ENCODE measurements at regions not wholly inside any gene's neighbourhood (a gene's known extent, or its start where the extent isn't known, plus 50 kb on each side); places are given as distances from the start of the nearest gene placed in this dataset.
"Not testable (repeated sequence)": the region's sequence is repeated elsewhere in the genome, so short reads cannot be mapped to it uniquely, and the experiment has no call there.

DNA sequence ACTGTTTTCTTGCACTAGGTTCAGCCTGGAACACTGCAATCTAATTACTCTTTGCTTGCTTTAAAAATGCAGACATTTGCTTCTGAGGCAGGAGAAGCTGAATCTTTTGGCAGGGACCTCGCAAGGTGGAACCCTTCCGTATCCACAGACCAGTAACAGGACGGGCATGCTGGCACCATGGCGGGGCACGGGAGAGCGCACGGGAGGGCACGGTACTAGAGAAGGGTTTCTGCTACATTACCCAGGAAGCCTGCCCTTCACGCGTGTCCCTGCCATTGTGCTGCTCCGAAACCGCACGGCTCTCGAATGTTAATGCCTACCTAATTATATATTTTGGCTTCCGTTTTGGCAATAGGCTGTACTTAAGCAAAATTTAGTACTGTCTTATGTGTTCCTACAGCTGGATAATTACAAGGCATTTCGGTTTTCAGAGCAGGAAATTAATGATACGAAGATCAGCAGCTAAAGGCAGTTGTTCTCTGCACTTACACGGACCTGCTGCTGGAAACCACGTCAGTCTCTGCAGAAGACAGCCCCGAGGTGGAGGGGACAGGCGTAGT lies 430.4 kb downstream of the IRS2 start:
- no peak for DNase-seq

GRCh38 chr13:109355166-109355565 lies 431.2 kb downstream of the IRS2 start:
- no peak for DNase-seq

- DNase-seq, result no peak
Observed at GRCh38 chr13:109351236-109351635, 435.1 kb downstream of the IRS2 start.

DNA sequence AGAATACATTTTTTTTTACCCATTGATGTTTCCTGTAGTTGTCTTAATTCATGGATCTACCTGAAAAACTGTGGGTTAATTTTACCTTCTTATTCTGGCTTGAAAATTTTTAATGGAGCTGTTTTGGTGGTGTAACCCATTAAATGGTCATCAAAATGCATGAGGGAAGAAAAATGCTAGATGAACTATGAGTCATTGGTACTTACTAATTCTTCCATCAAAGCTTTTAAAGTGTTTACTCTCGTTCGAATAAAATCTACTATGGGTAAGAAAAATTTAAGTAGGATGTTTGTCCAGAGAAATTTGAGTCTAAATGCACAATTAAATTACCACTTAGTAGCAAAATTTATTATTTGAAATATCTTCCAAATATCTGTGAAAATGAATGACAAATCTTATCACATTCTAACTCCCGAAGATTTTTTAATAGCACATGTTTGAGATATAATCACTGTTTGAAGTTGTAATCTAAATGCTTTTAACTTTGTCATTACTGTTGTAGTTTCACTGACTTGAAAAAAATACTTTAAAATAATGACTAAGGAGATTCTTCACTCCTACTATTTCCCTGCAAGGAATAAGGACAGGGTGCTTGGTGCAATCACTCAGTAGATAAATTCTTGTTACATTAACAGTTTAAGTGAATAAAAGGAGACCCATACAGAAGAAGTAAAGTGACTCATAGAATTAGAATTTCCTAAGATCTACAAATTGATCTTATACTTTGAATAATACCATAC lies 437.7 kb downstream of the IRS2 start:
- no peak for DNase-seq

- DNase-seq, result no peak
Observed at GRCh38 chr13:109346060-109346459, 440.3 kb downstream of the IRS2 start.

- no peak for DNase-seq
Observed at GRCh38 chr13:109345433-109345941, 440.9 kb downstream of the IRS2 start.

GRCh38 chr13:109344552-109345157 lies 441.7 kb downstream of the IRS2 start:
- no peak for DNase-seq

DNA sequence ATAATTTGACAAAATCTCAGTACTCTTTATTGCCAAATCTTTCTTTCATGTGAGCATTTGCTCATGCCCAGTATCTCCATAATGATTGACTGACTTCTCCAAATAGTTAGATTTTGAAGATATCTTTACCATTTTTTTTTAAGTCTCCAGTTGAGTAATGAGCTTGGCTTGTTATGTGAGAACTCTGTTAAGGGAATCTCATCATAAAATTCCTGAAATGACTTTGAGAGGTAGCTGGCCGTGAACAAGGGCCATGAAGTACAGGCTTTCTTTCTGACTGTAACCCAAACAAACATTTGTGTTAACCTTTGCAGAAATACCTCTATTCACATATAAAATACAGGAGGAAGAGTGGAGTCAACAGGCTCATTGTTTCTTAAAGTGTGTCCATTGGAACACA lies 449.7 kb downstream of the IRS2 start:
- no peak for DNase-seq

- DNase-seq, result no peak
Observed at GRCh38 chr13:109333893-109334651, 452.3 kb downstream of the IRS2 start.

DNA sequence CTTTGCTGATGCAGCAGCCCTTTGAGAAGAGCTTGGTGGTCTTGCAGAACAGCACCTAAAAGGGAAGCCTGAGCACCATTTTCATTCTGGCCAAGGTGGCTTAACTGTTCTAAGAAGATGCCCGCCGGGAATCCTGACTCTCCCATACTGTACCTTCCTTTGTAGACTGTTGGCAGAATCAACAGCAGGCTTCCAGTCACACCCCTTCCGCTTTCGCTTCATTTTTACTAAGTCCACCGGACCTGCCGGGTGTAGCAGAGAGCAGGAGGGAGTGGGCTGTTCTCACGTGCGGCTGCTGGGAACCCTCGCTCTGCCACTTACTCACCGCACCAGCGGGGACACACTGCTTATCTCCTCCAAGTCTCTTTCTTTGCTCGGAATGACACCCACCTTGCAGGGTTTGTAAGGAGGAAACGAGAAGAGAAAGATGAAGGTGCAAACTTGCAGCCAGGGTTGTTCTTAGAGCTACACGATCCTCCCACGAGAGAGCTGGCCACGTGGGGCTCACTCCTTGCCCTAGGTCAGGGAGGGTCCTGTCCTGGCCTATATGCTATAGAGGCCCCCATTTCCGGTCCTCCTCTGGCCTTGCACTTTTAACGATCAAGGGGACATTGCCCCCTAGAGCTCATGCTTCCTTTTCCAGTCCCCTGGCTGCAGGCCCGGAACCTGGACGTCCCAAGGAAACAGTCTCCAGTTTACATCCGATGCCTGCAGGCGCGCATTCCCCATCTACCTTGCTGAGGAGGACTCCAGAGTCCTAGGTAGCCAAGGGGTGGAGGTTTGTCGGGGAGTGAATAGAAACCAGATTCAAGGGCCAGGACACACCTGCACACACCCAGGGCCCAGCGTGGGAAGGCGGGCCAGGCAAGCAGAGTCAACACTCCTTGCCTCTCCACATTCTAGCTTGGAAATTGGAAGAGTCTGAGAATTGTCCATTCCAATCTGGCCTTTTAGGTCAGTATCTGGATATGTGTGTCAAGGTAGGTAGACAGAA lies 453.6 kb downstream of the IRS2 start:
- no peak for DNase-seq

GRCh38 chr13:109331898-109332297 lies 454.5 kb downstream of the IRS2 start:
- DNase-seq, result no peak

- DNase-seq, result no peak
Observed at GRCh38 chr13:109331011-109331433, 455.4 kb downstream of the IRS2 start.

DNA sequence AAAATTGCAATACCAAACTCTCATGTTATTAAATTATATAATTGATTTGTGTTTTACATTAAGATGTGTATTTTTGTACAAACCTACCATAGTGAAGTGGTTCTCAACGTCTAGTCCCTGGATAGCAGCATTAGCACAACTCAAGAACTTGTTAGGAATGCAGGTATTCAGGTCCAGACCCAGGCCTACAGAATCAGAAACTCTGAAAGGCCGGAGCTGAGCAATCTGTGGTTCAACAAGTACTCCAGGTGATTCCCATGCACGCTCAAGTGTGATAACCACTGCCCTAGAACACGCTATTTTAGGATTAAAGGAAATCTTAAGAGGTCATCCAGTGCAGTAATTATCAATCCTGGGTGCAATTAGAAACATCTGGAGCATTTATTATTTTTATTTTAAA lies 456.3 kb downstream of the IRS2 start:
- no peak for DNase-seq

DNA sequence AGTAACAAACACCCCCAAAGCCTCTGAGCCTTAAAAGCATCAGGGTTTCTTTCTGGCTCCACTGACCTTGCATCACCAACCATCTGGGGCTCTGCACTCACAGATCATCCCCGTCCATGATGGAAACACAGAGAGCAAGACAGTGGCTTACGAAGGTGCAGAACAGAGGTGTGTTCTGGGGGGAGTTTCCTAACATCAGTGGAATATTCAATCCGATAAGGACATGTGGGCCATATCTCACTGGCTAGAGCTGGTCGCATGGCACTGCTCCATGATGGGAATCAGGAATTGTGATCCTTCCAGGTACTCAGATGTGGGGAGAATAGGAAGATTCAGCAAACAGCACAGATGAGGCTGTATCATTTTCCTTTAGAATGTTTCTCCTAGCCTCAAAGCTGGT lies 457.2 kb downstream of the IRS2 start:
- DNase-seq, result no peak

GRCh38 chr13:109326601-109327000 lies 459.8 kb downstream of the IRS2 start:
- no peak for DNase-seq

DNA sequence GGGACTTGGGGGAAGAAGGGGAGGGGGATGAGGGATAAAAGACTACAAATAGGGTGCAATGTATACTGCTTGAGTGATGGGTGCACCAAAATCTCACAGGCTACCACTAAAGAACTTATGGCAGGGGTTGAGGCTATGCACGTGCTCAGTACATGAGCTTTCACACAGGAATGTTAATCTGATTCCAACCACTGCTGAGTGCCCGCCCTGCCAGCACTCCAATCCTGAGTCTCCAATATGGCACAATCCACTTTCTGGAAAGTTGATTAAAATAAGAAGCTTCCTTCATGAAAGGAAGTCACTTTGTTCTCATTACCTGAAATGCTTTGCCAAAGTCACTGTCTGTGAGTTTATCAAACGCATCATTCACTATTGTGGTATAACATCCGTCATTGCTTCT lies 463.0 kb downstream of the IRS2 start:
- DNase-seq, result no peak

DNA sequence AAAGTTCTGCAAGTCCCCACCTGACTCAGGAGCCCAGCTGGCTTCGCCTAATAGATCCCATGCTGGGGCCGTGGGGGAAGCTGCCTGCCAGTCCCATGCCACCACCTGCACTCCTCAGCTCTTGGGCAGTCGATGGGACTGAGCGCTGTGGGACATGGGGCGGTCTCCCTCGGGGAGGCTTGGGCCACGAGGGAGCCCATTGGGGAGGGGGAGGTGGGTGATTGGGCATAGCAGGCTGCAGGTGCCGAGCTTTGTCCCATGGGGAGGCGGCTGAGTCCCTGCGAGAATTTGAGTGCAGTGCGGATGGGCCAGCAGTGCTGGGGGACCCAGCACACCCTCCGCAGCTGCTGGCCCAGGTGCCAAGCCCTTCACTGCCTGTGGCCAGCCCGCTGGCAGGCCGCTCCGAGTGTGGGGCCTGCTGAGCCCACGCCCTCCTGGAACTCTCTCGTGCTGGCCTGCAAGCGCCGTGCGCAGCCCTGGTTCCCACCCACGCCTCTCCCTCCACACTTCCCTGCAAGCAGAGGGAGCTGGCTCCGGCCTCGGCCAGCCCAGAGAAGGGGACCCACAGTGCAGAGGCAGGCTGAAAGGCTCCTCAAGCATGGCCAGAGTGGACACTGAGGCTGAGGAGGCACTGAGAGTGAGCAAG lies 467.3 kb downstream of the IRS2 start:
- no peak for DNase-seq

DNA sequence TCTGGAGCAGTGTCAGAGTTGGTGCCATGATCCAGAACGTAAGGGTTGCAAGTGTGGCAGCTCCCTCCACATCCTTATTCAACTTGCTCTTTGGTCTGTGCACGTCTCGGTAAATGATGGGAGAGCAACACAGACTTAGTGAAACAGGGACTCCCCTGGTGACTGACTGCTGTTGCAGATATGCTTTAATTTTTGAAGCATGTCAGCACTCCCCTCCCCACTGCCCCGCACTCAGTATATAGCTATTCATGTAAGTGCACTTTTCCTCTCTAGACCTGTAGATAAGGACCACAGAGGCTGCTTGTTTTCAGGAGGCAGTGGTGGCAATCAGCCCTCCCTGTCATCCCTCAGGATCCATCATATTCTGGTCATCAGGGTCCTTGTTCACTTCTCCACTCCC lies 470.9 kb downstream of the IRS2 start:
- DNase-seq, result no peak

DNA sequence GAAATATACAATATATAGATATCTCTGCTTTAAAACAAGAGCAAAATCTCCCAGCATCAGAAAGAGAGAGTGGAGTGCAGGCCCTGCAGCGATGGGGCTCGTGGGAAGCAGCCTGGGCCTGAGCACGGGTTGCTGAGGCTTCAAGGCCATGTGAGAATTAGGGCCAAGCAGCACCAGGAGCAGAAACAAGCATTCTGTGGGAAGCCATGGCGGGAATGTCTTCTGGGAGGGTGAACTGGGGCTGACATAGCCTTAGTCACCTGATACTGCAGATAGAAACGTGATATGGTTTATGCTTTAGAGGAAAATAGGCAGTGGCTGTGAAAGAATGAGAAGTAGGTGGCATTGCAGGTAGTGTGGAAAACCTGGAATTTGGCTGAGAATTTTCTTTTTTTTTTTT lies 472.3 kb downstream of the IRS2 start:
- no peak for DNase-seq

DNA sequence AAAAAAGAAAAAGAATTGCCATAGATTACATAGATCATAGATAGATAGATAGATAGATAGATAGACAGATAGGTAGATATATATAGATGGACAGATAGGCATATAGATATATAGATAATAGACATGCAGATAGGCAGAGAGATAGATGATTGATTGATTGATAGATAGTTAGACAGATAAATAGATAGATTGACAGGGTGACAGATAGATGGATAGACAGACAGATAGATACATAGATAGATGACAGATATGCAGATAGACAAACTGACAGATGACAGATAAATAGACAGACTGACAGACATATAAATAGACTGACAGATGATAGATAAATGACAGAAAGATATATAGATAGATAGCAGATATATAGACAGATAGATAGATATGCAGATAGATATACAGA lies 474.0 kb downstream of the IRS2 start:
- DNase-seq, result no peak

DNA sequence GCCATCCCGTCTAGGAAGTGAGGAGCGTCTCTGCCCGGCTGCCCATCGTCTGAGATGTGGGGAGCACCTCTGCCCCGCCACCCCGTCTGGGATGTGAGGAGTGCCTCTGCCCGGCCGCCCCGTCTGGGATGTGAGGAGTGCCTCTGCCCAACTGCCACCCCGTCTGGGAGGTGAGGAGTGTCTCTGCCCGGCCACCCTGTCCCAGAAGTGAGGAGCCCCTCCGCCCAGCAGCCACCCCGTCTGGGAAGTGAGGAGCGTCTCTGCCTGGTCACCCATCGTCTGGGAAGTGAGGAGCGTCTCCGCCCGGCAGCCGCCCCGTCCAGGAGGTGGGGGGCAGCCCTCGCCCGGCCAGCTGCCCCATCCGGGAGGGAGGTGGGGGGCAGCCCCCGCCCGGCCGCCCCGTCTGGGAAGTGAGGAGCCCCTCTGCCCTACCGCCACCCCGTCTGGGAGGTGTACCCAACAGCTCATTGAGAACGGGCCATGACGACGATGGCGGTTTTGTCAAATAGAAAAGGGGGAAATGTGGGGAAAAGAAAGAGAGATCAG lies 474.9 kb downstream of the IRS2 start:
- not testable (repeated sequence) for DNase-seq
